Choroid plexus epithelial cell (primary cell): ENCODE measurements at regions not wholly inside any gene's neighbourhood (a gene's known extent, or its start where the extent isn't known, plus 50 kb on each side); places are given as distances from the start of the nearest gene placed in this dataset.

Source experiments
- DNase-seq: peaks from one replicate; pipeline ENCODE4 v3.0.0-alpha.2; 2010; ENCODE audit warnings: low read depth
- H3K4me3 ChIP-seq: 2 replicates; pipeline ENCODE4 v1.5.1; 2011; ENCODE audit warnings: low read depth, mild to moderate bottlenecking, control low read depth, low read length, moderate library complexity
- TF ChIP-seq, protein P1 (sequence below): conservative IDR thresholded peaks from 2 replicates; pipeline ENCODE4 v1.5.1; 2011; ENCODE audit warnings: low read depth, mild to moderate bottlenecking, control low read depth, inconsistent platforms, low read length, moderate library complexity

DNA sequence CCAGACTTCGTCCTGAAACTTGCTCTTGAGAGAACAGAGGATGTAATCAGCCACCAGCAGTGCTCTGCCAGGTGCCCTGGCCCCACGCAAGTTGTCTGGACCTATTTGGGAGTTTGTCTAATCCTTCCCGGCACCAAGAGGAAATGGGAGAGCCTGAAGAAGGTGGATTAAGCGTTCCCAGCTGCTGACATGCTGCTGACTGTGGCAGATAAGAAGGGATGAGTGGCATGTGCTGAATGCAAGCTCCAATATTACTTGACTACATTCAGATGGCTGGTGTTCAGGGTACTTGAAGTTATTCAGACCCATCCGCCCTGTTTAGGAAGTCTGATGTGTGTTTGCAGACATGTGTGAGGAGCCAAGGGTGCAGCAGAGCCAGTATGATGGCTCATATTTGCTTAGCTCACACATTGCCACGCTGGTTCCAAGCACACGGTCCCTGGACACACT is 440.6 kb upstream of the CCDC196 start:
- no peak overlapping the region for H3K4me3 ChIP-seq
- peak; percentile 15 for DNase-seq
- TF ChIP-seq, protein P1, sequence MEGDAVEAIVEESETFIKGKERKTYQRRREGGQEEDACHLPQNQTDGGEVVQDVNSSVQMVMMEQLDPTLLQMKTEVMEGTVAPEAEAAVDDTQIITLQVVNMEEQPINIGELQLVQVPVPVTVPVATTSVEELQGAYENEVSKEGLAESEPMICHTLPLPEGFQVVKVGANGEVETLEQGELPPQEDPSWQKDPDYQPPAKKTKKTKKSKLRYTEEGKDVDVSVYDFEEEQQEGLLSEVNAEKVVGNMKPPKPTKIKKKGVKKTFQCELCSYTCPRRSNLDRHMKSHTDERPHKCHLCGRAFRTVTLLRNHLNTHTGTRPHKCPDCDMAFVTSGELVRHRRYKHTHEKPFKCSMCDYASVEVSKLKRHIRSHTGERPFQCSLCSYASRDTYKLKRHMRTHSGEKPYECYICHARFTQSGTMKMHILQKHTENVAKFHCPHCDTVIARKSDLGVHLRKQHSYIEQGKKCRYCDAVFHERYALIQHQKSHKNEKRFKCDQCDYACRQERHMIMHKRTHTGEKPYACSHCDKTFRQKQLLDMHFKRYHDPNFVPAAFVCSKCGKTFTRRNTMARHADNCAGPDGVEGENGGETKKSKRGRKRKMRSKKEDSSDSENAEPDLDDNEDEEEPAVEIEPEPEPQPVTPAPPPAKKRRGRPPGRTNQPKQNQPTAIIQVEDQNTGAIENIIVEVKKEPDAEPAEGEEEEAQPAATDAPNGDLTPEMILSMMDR: no peak

DNA sequence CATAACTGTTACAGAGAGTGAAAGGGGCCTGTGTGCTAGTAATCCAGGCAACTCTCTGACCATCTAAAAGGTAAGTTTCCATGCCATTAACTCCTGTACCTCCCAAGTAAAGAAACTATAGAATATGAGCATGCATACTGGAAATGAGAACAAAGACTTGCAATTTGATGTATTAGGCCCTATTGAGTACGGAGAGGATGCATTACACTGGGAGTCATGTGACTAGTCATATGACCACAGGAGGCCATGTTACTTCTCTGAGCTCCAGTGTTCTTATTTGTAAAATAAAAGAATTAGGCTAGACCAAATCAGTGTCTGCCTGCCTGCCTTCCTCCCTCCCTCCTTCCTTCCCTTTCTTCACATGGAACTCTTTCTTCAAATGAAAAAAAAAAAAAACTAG is 440.1 kb upstream of the CCDC196 start:
- DNase-seq: no peak
- TF ChIP-seq, protein P1: no peak
- H3K4me3 ChIP-seq: no peak overlapping the region

DNA sequence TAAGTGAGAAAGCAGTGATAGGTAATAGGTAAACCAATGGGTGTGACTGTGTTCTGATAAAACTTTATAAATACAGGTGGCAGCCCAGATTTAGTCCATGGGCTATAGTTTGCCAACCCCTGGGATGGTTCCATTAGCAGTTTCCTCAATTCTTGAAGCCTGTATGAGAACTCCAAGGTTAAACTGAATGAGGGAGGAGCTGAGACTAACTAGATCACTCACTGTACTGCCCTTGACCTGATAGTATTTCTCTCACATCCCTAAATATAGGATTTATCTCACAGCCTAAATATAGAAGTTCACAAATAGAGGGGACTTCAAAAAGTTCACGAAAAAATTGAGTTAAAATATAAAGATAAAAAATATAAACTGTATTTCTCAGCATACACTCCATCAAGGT is 439.6 kb upstream of the CCDC196 start:
- TF ChIP-seq, protein P1: no peak
- no peak overlapping the region for H3K4me3 ChIP-seq
- DNase-seq: no peak

DNA sequence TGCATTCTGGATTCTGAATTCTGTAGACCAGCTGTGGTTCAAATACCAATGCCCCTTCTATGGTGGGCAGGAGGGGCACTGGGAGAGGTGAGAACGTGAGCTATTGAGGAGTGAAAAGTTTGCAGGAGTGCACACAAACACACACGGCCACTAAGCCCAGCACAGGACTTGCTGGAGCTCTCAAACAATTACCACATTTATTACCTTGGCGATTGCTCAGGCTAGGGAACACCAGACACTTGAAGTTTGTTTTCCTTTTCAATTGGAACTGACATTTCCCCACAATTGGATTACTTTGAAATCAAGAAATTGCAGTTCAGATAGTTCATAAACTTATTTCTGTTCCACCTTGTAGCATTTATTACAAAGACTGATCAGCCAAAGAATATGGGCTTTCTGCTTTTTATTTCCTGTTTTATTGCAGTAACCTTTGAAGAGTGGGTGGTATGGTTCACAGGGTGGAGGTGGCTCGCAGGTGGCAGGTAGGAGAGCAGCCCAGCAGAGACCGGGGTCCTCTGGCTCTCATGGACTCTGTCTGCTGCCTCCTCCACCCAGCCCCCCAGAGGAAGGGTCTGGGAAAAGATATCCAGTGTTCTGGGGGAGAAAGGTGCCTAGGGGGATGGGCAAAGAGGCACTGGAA is 429.8 kb upstream of the CCDC196 start:
- no peak overlapping the region for H3K4me3 ChIP-seq
- DNase-seq: no peak
- TF ChIP-seq, protein P1: no peak

DNA sequence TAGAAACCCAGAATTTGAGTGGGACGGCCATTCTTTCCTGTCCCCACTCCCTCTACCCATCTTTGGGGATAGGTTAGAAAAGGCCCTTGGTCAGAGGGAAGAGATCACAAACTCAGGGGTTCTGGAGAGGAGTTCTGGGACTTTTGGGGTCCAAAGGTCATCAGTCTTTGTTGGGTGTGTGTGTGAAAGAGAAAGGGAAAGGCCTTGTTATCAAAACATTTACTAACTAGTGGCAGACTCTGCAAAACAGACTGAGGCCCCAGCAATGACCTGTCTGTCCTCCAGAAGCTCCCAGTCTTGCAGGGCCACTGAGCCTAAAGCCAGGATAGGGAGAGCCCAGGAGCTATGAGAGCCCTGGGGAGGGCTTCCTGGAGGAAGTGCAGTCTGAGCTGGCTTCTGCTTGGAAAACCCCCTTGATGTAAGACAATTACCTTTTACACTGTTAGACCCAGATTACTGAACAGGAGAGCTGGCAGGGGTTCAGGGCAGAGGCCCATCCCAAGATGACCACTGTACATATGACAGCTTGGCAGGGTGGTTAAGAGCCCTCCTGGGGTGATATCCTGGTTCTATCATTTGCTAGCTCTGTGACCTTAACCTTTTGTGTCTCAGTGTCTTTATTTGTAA is 429.1 kb upstream of the CCDC196 start:
- TF ChIP-seq, protein P1: no peak
- no peak for DNase-seq
- no peak overlapping the region for H3K4me3 ChIP-seq

DNA sequence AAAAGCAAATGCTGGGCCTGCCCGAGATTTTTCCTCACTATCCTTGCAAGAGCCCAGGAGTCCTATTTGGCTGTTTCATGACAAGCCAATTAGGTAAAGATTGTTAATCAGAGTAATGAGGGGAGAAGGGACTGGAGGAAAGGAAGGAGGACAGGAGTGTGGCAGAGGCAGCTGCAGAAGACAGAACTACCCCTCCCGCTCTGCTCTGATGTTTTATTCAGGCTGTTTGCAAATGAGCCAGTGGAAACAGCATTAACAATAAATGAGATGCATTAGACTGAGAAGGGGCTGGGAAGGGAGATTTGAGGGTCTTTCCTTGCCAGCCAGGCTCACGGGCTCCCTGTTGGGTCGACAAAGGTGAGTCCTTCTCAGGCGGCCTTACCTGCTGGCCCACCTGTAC is 421.0 kb upstream of the CCDC196 start:
- H3K4me3 ChIP-seq: no peak overlapping the region
- no peak for DNase-seq
- TF ChIP-seq, protein P1: no peak

DNA sequence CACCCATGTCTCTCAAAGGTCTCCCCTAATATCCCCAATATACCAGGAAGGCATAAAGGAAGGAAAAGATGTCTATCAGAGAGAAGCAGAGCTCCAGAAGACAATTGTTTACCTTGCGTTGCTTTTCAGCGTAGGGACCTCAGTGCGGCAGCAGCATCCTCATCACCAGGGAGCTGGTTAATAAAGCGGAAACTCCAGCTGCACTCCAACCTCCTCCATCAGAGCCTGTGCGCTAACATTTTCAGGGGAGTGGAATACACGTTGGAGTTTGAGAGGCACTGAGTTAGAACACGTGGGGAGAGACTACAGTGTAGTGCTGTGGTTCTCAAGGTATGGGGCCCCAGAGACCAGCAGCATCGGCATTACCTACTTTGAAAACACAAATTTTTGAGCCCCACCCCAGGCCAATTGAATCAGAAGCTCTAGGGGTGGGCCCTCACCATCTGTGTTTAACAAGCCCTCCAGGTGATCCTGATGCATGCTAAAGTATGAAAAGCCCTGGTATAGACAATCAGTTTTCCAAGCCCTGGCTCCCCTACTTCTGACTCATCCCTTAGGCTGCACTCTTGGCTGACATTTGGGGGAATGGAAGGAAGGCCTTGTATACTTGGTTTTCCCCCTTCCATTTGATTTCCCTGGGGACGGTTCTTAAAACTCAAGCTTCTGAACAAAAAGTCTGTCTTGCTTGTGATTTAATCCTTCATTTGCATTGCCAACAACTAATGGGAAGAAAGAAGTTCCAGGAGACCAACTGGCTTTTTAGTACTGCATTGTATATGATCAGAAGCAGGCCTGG is 419.0 kb upstream of the CCDC196 start:
- DNase-seq: no peak
- no peak overlapping the region for H3K4me3 ChIP-seq
- TF ChIP-seq, protein P1: no peak
